Muscle layer of duodenum (tissue), 2 donors: ENCODE measurements at regions not wholly inside any gene's neighbourhood (a gene's known extent, or its start where the extent isn't known, plus 50 kb on each side); places are given as distances from the start of the nearest gene placed in this dataset.
A peak's percentile ranks its signal among the peaks of the same experiment; 100 is the strongest.
"Not testable (repeated sequence)": the region's sequence is repeated elsewhere in the genome, so short reads cannot be mapped to it uniquely, and the experiment has no call there.

Experiments used
- H3K27ac ChIP-seq: one replicate; pipeline ENCODE4 v1.7.0; 2013; ENCODE audit warnings: mild to moderate bottlenecking, low read length
- H3K27me3 ChIP-seq: one replicate; pipeline ENCODE4 v1.7.0; 2013; ENCODE audit warnings: low read depth, mild to moderate bottlenecking, control low read depth, low read length
- H3K36me3 ChIP-seq, 2 donors: one replicate each; pipeline ENCODE4 v1.7.0; 2013; ENCODE audit warnings: low read length in 2 of 2, control low read depth in 1 of 2, mild to moderate bottlenecking in 1 of 2; ENCODE audit not compliant: insufficient read depth in 2 of 2, control insufficient read depth in 1 of 2
- H3K4me1 ChIP-seq, 2 donors: one replicate each; pipeline ENCODE4 v1.7.0; 2013; ENCODE audit warnings: low read length in 2 of 2, mild to moderate bottlenecking in 2 of 2, control low read depth in 1 of 2, moderate library complexity in 1 of 2; ENCODE audit not compliant: insufficient read depth in 2 of 2, control insufficient read depth in 1 of 2
- H3K4me3 ChIP-seq, 2 donors: one replicate each; pipeline ENCODE4 v1.7.0; 2013; ENCODE audit warnings: low read length in 2 of 2, low read depth in 1 of 2, mild to moderate bottlenecking in 1 of 2
- H3K9me3 ChIP-seq, 2 donors: one replicate each; pipeline ENCODE4 v1.7.0; 2013; ENCODE audit warnings: low read length in 2 of 2, control low read depth in 1 of 2, mild to moderate bottlenecking in 1 of 2; ENCODE audit not compliant: control insufficient read depth in 1 of 2
- donor health status: healthy.

- Histone ChIP-seq H3K9me3 (no peaks in the 10 kb centered on the region), H3K4me3 (no peak overlapping the region), H3K4me1 (no peaks in the 10 kb centered on the region), H3K27me3 (no peaks in the 10 kb centered on the region), H3K27ac (no peak overlapping the region), H3K36me3 (no peaks in the 10 kb centered on the region)
These were observed 95.5 kb upstream of the TBX5 start for GRCh38 chr12:114501474-114501807.

- Histone ChIP-seq H3K4me3 (no peak overlapping the region), H3K4me1 (no peaks in the 10 kb centered on the region), H3K9me3 (no peaks in the 10 kb centered on the region), H3K27me3 (no peaks in the 10 kb centered on the region), H3K27ac (no peak overlapping the region), H3K36me3 (no peaks in the 10 kb centered on the region)
These were observed 95.0 kb upstream of the TBX5 start for GRCh38 chr12:114500775-114501473.

GRCh38 chr12:114500131-114500530, 94.2 kb upstream of the TBX5 start:
- H3K27me3 ChIP-seq = no peaks in the 10 kb centered on the region
- no peak overlapping the region for H3K27ac ChIP-seq
- no peaks in the 10 kb centered on the region for H3K4me1 ChIP-seq
- H3K9me3 ChIP-seq = no peaks in the 10 kb centered on the region
- H3K4me3 ChIP-seq = no peak overlapping the region
- H3K36me3 ChIP-seq = no peaks in the 10 kb centered on the region

GRCh38 chr12:114499338-114499737, 93.4 kb upstream of the TBX5 start:
- no peaks in the 10 kb centered on the region for H3K36me3 ChIP-seq
- no peak overlapping the region for H3K27ac ChIP-seq
- H3K9me3 ChIP-seq = no peaks in the 10 kb centered on the region
- no peak overlapping the region for H3K4me3 ChIP-seq
- no peaks in the 10 kb centered on the region for H3K27me3 ChIP-seq
- H3K4me1 ChIP-seq = no peaks in the 10 kb centered on the region

GRCh38 chr12:114491916-114492315, 86.0 kb upstream of the TBX5 start:
- Histone ChIP-seq H3K36me3 (no peaks in the 10 kb centered on the region), H3K9me3 (no peaks in the 10 kb centered on the region), H3K27me3 (no peaks in the 10 kb centered on the region)

GRCh38 chr12:114484822-114485459, 79.0 kb upstream of the TBX5 start:
- H3K27ac ChIP-seq, H3K9me3 ChIP-seq, H3K36me3 ChIP-seq, H3K4me3 ChIP-seq: not testable (repeated sequence)
- peaks cover 0 to 13% of the 10 kb centered on the region in 2 donors for H3K4me1 ChIP-seq
- H3K27me3 ChIP-seq = peaks cover 17% of the 10 kb centered on the region

More at GRCh38 chr12:114491916-114492315, 86.0 kb upstream of the TBX5 start:
- H3K4me3 ChIP-seq = no peak overlapping the region
- no peak overlapping the region for H3K27ac ChIP-seq
- no peaks in the 10 kb centered on the region for H3K4me1 ChIP-seq

- peaks cover 25% of the 10 kb centered on the region for H3K27me3 ChIP-seq
- peaks cover 0 to 16% of the 10 kb centered on the region in 2 donors for H3K4me1 ChIP-seq
- peaks cover 0 to 7% of the 10 kb centered on the region in 2 donors for H3K9me3 ChIP-seq
- no peak overlapping the region for H3K4me3 ChIP-seq
- H3K36me3 ChIP-seq = no peaks in the 10 kb centered on the region
- no peak overlapping the region for H3K27ac ChIP-seq
These were observed 78.1 kb upstream of the TBX5 start for GRCh38 chr12:114483996-114484395.

- Histone ChIP-seq H3K36me3 (no peaks in the 10 kb centered on the region), H3K27ac (no peak overlapping the region), H3K9me3 (peaks cover 0 to 3% of the 10 kb centered on the region in 2 donors), H3K4me1 (peaks cover 0 to 16% of the 10 kb centered on the region in 2 donors), H3K4me3 (no peak overlapping the region), H3K27me3 (peaks cover 35% of the 10 kb centered on the region)
These were observed 75.2 kb upstream of the TBX5 start for GRCh38 chr12:114481200-114481535.

- Histone ChIP-seq H3K36me3 (no peaks in the 10 kb centered on the region), H3K9me3 (no peaks in the 10 kb centered on the region), H3K4me3 (peak overlapping the region in 1 of 2 donors; percentile 49), H3K27me3 (peaks cover 35% of the 10 kb centered on the region), H3K4me1 (peaks cover 0 to 16% of the 10 kb centered on the region in 2 donors), H3K27ac (no peak overlapping the region)
These were observed 74.6 kb upstream of the TBX5 start for GRCh38 chr12:114480337-114481199.

GRCh38 chr12:114479831-114480230, 73.9 kb upstream of the TBX5 start:
- peak overlapping the region in 1 of 2 donors; percentile 49 for H3K4me3 ChIP-seq
- peaks cover 0 to 16% of the 10 kb centered on the region in 2 donors for H3K4me1 ChIP-seq
- no peaks in the 10 kb centered on the region for H3K9me3 ChIP-seq
- H3K36me3 ChIP-seq = no peaks in the 10 kb centered on the region
- H3K27me3 ChIP-seq = peaks cover 35% of the 10 kb centered on the region
- H3K27ac ChIP-seq = no peak overlapping the region

GRCh38 chr12:114478865-114479264, 72.9 kb upstream of the TBX5 start:
- Histone ChIP-seq H3K27me3 (peaks cover 35% of the 10 kb centered on the region), H3K36me3 (no peaks in the 10 kb centered on the region), H3K4me1 (peaks cover 0 to 16% of the 10 kb centered on the region in 2 donors)

More at GRCh38 chr12:114478865-114479264, 72.9 kb upstream of the TBX5 start:
- no peak overlapping the region for H3K4me3 ChIP-seq
- H3K27ac ChIP-seq = no peak overlapping the region
- no peaks in the 10 kb centered on the region for H3K9me3 ChIP-seq
